GM12878 (cell line): ENCODE measurements at regions not wholly inside any gene's neighbourhood (a gene's known extent, or its start where the extent isn't known, plus 50 kb on each side); places are given as distances from the start of the nearest gene placed in this dataset.

Experiments
- ATAC-seq: fragments of 200-7000 bp; cut with Tn5 transposase; 3 replicates; pipeline ENCODE4 v1.9.1; 2020; ENCODE audit warnings: mild to moderate bottlenecking, moderate library complexity
- BruUV-seq: library from RNA; stranded (reverse); fragments of 400-500 nt; replicated peaks from 2 replicates; lab custom pipeline; 2021; lab: Mats Ljungman, UMichigan
- CTCF ChIA-PET: fragments of 300-600 bp; sonication (Branson Sonifier 250); formaldehyde crosslinking; extraction: SDS; loops from one replicate; lab custom pipeline; 2021; ENCODE audit warnings: inconsistent platforms; lab: Yijun Ruan, JAX
- POLR2A ChIA-PET: fragments of 350-600 bp; formaldehyde crosslinking; extraction: SDS; loops from one replicate; lab custom pipeline; 2021; ENCODE audit warnings: inconsistent platforms; lab: Charles Lee
- RAD21 ChIA-PET: fragments of 300-600 bp; sonication (Branson Sonifier 250); formaldehyde crosslinking; loops from one replicate; lab custom pipeline; 2023; ENCODE audit warnings: antibody characterized with exemption; ENCODE audit not compliant: unreplicated experiment; lab: Charles Lee
- SMC1A ChIA-PET: fragments of 300-600 bp; sonication (Branson Sonifier 250); formaldehyde crosslinking; loops from one replicate; lab custom pipeline; 2023; ENCODE audit not compliant: unreplicated experiment, uncharacterized antibody; lab: Charles Lee
- DNase-seq: peaks from one replicate; pipeline ENCODE4 v3.0.0-alpha.2; 2011; ENCODE audit warnings: low read depth, low spot score
- FAIRE-seq: peaks from 3 replicates; lab custom pipeline; 2011; peaks lifted over from hg19 to GRCh38; lab: Jason Lieb, UNC
- H2AFZ ChIP-seq: 2 replicates; pipeline ENCODE4 v1.6.0; 2011; ENCODE audit warnings: low read depth, low read length, control low read depth; ENCODE audit not compliant: control insufficient read depth
- H3K27ac ChIP-seq: 2 replicates; pipeline ENCODE4 v1.5.1; 2011; ENCODE audit warnings: control low read depth; ENCODE audit not compliant: control insufficient read depth, insufficient read depth
- H3K27me3 ChIP-seq, 2 experiments: replicated peaks in 1 of 2; 2 replicates each; pipeline versions ENCODE4 v1.6.0 to v1.6.1; 2011; ENCODE audit warnings: low read length in 1 of 2; ENCODE audit not compliant: control insufficient read depth in 2 of 2, insufficient read depth in 2 of 2
- H3K36me3 ChIP-seq, 2 experiments: 2 replicates each; pipeline ENCODE4 v1.5.1; 2011; ENCODE audit warnings: low read length in 1 of 2; ENCODE audit not compliant: control insufficient read depth in 2 of 2, insufficient read depth in 2 of 2
- H3K4me1 ChIP-seq: 2 replicates; pipeline ENCODE4 v1.6.1; 2011; ENCODE audit warnings: mild to moderate bottlenecking, low read length, moderate library complexity, mixed read lengths; ENCODE audit not compliant: control insufficient read depth, insufficient read depth
- H3K4me2 ChIP-seq: 2 replicates; pipeline ENCODE4 v1.6.0; 2011; ENCODE audit warnings: control low read depth; ENCODE audit not compliant: control insufficient read depth, insufficient read depth
- H3K4me3 ChIP-seq: fragments of 200-600 bp; sonication (generic); 2 replicates; pipeline ENCODE4 v1.5.1; 2016
- H3K79me2 ChIP-seq: 2 replicates; pipeline ENCODE4 v1.6.0; 2011; ENCODE audit warnings: low read length; ENCODE audit not compliant: control insufficient read depth, insufficient read depth
- H3K9ac ChIP-seq: 2 replicates; pipeline ENCODE4 v1.8.0; 2011; ENCODE audit warnings: low read length, control low read depth, mixed read lengths; ENCODE audit not compliant: control insufficient read depth, insufficient read depth
- H3K9me3 ChIP-seq: replicated peaks from 3 replicates; pipeline ENCODE4 v1.5.1; 2011; ENCODE audit warnings: mild to moderate bottlenecking, low read length; ENCODE audit not compliant: control insufficient read depth, insufficient read depth
- H4K20me1 ChIP-seq: 2 replicates; pipeline ENCODE4 v1.6.0; 2011; ENCODE audit not compliant: control insufficient read depth, insufficient read depth
- NR2C1 ChIP-seq: fragments of 450-650 bp; IDR thresholded peaks from 2 replicates; pipeline ENCODE4 v1.6.1; 2017; ENCODE audit warnings: antibody characterized with exemption, mild to moderate bottlenecking, moderate library complexity
- POLR2A ChIP-seq: IDR thresholded peaks from 2 replicates; pipeline ENCODE4 v1.6.1; 2011; ENCODE audit warnings: low read depth, mild to moderate bottlenecking, low read length
- SMAD5 ChIP-seq: IDR thresholded peaks from 2 replicates; pipeline ENCODE4 v1.6.1; 2016; ENCODE audit warnings: antibody characterized with exemption, low read depth
- WGBS: methylation state at CpG from one replicate; pipeline ENCODE4 v1.1.6; 2016; ENCODE audit warnings: low lambda C conversion rate; ENCODE audit not compliant: insufficient replicate concordance, insufficient coverage; ENCODE audit errors: missing lambda C conversion rate; 5-methylcytosine and 5-hydroxymethylcytosine counted together
- in situ Hi-C: fragments of 300-500 bp; cut with MboI; formaldehyde crosslinking; loops from 9 replicates; pipeline ENCODE4 v1.14.3; 2018; ENCODE audit warnings: mixed read lengths
- intact Hi-C: fragments of 100-400 bp; cut with micrococcal nuclease; formaldehyde crosslinking; loops from one replicate; pipeline ENCODE4 v1.14.2; 2022; ENCODE audit not compliant: unreplicated experiment
- TF ChIP-seq, protein P1 (sequence below): IDR thresholded peaks from 2 replicates; pipeline ENCODE4 v1.6.1; 2012; ENCODE audit warnings: low read depth, low read length, improper control_type of control experiment

DNA sequence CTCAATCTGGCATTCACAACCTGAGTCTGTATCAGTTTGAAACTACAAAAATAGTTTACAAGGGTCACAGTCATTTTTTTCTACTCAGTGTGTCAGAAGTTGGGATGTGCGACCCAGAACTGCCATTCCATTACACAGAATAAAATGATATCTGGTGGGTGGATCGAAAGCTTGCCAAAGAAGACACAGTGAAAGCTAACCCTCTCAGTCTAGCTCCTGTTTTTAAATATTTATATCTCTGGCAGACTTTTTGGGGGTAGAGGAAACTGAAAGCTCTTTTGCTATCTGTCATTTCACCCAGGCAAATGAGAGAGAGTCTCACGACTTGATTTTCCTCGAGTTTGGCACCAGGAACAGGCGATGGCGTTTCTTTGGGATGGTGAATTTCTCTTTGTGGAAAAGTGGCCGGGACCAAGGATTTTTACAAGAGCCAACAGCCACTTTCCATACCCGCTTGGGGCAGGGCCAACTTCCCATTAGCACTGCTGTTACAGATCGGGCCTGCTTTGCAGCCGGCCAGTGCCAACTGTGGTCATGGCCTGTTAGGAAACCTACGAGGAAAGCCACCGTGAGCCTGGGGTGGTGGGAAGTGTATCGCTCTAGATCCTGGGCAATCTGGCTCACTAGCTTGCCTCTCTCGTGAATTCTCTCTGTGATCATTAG lies 185.5 kb upstream of the NFIA start:
- Histone ChIP-seq H3K4me1 (no peaks in the 10 kb centered on the region), H3K4me2 (no peak overlapping the region), H3K9ac (no peak overlapping the region), H3K27me3 (no peaks in the 10 kb centered on the region), H4K20me1 (no peaks in the 10 kb centered on the region), H2AFZ (no peak overlapping the region), H3K4me3 (no peak overlapping the region), H3K79me2 (no peaks in the 10 kb centered on the region), H3K36me3 (no peaks in the 10 kb centered on the region), H3K27ac (no peak overlapping the region), H3K9me3 (no peaks in the 10 kb centered on the region)
- ATAC-seq (no peak), FAIRE-seq (no peak), DNase-seq (no peak)
- RAD21 ChIA-PET, result no interaction called here
- POLR2A ChIA-PET, result interaction anchor here (0.7 kb wide), 1 partner anchor 9 kb away, joined by 3 read pairs; no protein-coding TSS in a partner anchor
- WGBS, result 37% methylated on average over 14 of the region's 14 CpGs
- TF ChIP-seq, protein P1, sequence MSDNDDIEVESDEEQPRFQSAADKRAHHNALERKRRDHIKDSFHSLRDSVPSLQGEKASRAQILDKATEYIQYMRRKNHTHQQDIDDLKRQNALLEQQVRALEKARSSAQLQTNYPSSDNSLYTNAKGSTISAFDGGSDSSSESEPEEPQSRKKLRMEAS, result no peak
- TF ChIP-seq POLR2A, result no peak
- BruUV-seq, result no TSS peak
- CTCF ChIA-PET, result no interaction called here
- SMC1A ChIA-PET, result interaction anchor here (1.1 kb wide), 1 partner anchor 14 kb away, joined by 3 read pairs; no protein-coding TSS in a partner anchor
- intact Hi-C loops (no loop called here), in situ Hi-C loops (no loop called here)

DNA sequence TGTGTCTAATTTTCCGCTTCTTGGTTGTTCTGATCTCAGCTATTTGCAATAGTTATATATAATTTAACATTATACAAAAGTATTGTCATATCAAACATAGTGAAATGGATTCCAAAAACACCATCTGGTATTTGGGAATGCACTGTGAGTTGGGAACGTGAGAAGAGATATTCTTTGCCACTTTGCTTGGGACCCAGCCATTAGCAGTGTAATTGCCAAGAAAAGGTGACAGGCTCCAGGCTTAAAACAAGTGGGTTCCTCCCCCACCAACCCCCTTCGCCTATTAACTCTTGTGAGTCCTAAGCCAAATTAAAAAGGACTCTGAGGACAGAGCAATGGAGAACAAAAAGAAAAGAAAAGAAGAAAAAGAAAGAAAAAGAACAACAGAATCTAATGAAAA lies 186.7 kb upstream of the NFIA start:
- BruUV-seq, result no TSS peak
- Histone ChIP-seq H3K4me3 (no peak overlapping the region), H3K4me2 (no peak overlapping the region), H3K4me1 (no peaks in the 10 kb centered on the region), H3K9ac (no peak overlapping the region), H2AFZ (no peak overlapping the region), H4K20me1 (no peaks in the 10 kb centered on the region), H3K27ac (no peak overlapping the region), H3K27me3 (no peaks in the 10 kb centered on the region), H3K79me2 (no peaks in the 10 kb centered on the region), H3K36me3 (no peaks in the 10 kb centered on the region), H3K9me3 (no peaks in the 10 kb centered on the region)
- RAD21 ChIA-PET, result no interaction called here
- CTCF ChIA-PET, result no interaction called here
- TF ChIP-seq SMAD5, result no peak
- no peak for TF ChIP-seq NR2C1
- ATAC-seq, result no peak
- DNase-seq, result no peak
- POLR2A ChIA-PET, result no interaction called here
- in situ Hi-C loops, result no loop called here
- FAIRE-seq, result no peak
- SMC1A ChIA-PET, result no interaction called here
- intact Hi-C loops, result no loop called here
- WGBS, result 12% methylated on average over 3 of the region's 3 CpGs
